CD4-positive, alpha-beta T cell treated with Interleukin-1 beta for 1 hour (primary cell): ENCODE measurements at regions not wholly inside any gene's neighbourhood (a gene's known extent, or its start where the extent isn't known, plus 50 kb on each side); places are given as distances from the start of the nearest gene placed in this dataset.

Experiments
- DNase-seq, 2 donors: peaks; one replicate each; pipeline ENCODE4 v3.0.0-alpha.2; 2020 to 2022

GRCh38 chr14:104444159-104445030 lies 135.2 kb upstream of the C14orf180 start:
- no peak for DNase-seq

- no peak for DNase-seq
Measured at GRCh38 chr14:104445086-104445485, 134.5 kb upstream of the C14orf180 start.

- no peak for DNase-seq
Measured at GRCh38 chr14:104445832-104446381, 133.7 kb upstream of the C14orf180 start.

GRCh38 chr14:104446611-104447010 lies 133.0 kb upstream of the C14orf180 start:
- no peak for DNase-seq

GRCh38 chr14:104447750-104448149 lies 131.8 kb upstream of the C14orf180 start:
- DNase-seq = no peak

GRCh38 chr14:104448321-104448720 lies 131.2 kb upstream of the C14orf180 start:
- no peak for DNase-seq

GRCh38 chr14:104448721-104449120 lies 130.8 kb upstream of the C14orf180 start:
- DNase-seq = no peak

- DNase-seq = no peak
Measured at GRCh38 chr14:104450811-104451401, 128.7 kb upstream of the C14orf180 start.

- no peak for DNase-seq
Measured at GRCh38 chr14:104451474-104451873, 128.1 kb upstream of the C14orf180 start.

GRCh38 chr14:104458845-104459244 lies 120.7 kb upstream of the C14orf180 start:
- no peak for DNase-seq

GRCh38 chr14:104460791-104461651 lies 118.5 kb upstream of the C14orf180 start:
- no peak for DNase-seq

GRCh38 chr14:104461676-104462449 lies 117.7 kb upstream of the C14orf180 start:
- DNase-seq = no peak

GRCh38 chr14:104462651-104463630 lies 116.6 kb upstream of the C14orf180 start:
- DNase-seq = no peak

GRCh38 chr14:104464907-104465306 lies 114.7 kb upstream of the C14orf180 start:
- no peak for DNase-seq

- DNase-seq = no peak
Measured at GRCh38 chr14:104465482-104466390, 113.8 kb upstream of the C14orf180 start.

GRCh38 chr14:104467236-104467635 lies 112.3 kb upstream of the C14orf180 start:
- no peak for DNase-seq

GRCh38 chr14:104467641-104468040 lies 111.9 kb upstream of the C14orf180 start:
- DNase-seq = no peak

- DNase-seq = no peak
Measured at GRCh38 chr14:104469591-104469990, 110.0 kb upstream of the C14orf180 start.

GRCh38 chr14:104470588-104470987 lies 109.0 kb upstream of the C14orf180 start:
- no peak for DNase-seq

GRCh38 chr14:104471114-104471513 lies 108.5 kb upstream of the C14orf180 start:
- no peak for DNase-seq
